WTC11 (cell line): ENCODE measurements at regions not wholly inside any gene's neighbourhood (a gene's known extent, or its start where the extent isn't known, plus 50 kb on each side); places are given as distances from the start of the nearest gene placed in this dataset.

Experiments
- ATAC-seq: fragments of 200-7000 bp; cut with Tn5 transposase; 2 replicates; pipeline ENCODE4 v1.10.0; 2021; ENCODE audit warnings: mild to moderate bottlenecking, moderate library complexity
- CTCF ChIA-PET: fragments of 300-600 bp; sonication (Branson Sonifier 250); formaldehyde crosslinking; loops from one replicate; lab custom pipeline; 2021; ENCODE audit warnings: antibody characterized with exemption; lab: Charles Lee
- POLR2A ChIA-PET: fragments of 350-600 bp; sonication (Branson Sonifier 250); formaldehyde crosslinking; loops from one replicate; lab custom pipeline; 2021; ENCODE audit warnings: antibody characterized with exemption; lab: Charles Lee
- DNase-seq: peaks from one replicate; pipeline ENCODE4 v3.0.0; 2021; ENCODE audit warnings: low spot score
- H3K27ac Mint-ChIP-seq: 2 replicates; pipeline ENCODE4 v1.8.0; 2021; ENCODE audit warnings: mixed read lengths
- H3K27me3 Mint-ChIP-seq: 2 replicates; pipeline ENCODE4 v1.8.0; 2021; ENCODE audit warnings: low read depth, mild to moderate bottlenecking, moderate library complexity, mixed read lengths
- H3K36me3 Mint-ChIP-seq: 2 replicates; pipeline ENCODE4 v1.8.0; 2021; ENCODE audit warnings: mixed read lengths
- H3K4me1 Mint-ChIP-seq: 2 replicates; pipeline ENCODE4 v1.8.0; 2022; ENCODE audit warnings: mixed read lengths
- H3K4me3 Mint-ChIP-seq: 2 replicates; pipeline ENCODE4 v1.8.0; 2021; ENCODE audit warnings: mild to moderate bottlenecking, moderate library complexity, mixed read lengths
- H3K9me3 Mint-ChIP-seq: 2 replicates; pipeline ENCODE4 v1.8.0; 2021; ENCODE audit warnings: mixed read lengths
- ATF1 ChIP-seq: sonication (generic); formaldehyde crosslinking; IDR thresholded peaks from 2 replicates; pipeline ENCODE4 v1.8.1; 2023; ENCODE audit warnings: mild to moderate bottlenecking, moderate library complexity, missing genetic modification reagents
- FOXK1 ChIP-seq: sonication (generic); formaldehyde crosslinking; IDR thresholded peaks from 2 replicates; pipeline ENCODE4 v1.8.0; 2022; ENCODE audit warnings: mild to moderate bottlenecking, moderate library complexity, missing genetic modification reagents
- GABPB1 ChIP-seq: sonication (generic); formaldehyde crosslinking; IDR thresholded peaks from 2 replicates; pipeline ENCODE4 v1.8.1; 2023; ENCODE audit warnings: mild to moderate bottlenecking, missing genetic modification reagents
- IRF2 ChIP-seq: sonication (generic); formaldehyde crosslinking; IDR thresholded peaks from 2 replicates; pipeline ENCODE4 v1.8.0; 2022; ENCODE audit warnings: low read depth, missing genetic modification reagents, borderline replicate concordance
- MYBL2 ChIP-seq: sonication (generic); formaldehyde crosslinking; IDR thresholded peaks from 2 replicates; pipeline ENCODE4 v1.8.1; 2023; ENCODE audit warnings: mild to moderate bottlenecking, moderate library complexity, missing genetic modification reagents
- NFYB ChIP-seq: sonication (generic); formaldehyde crosslinking; conservative IDR thresholded peaks from 2 replicates; pipeline ENCODE4 v1.8.0; 2022; ENCODE audit warnings: low read depth, missing genetic modification reagents
- NR2C2 ChIP-seq: sonication (generic); formaldehyde crosslinking; IDR thresholded peaks from 2 replicates; pipeline ENCODE4 v1.8.0; 2022; ENCODE audit warnings: mild to moderate bottlenecking, missing genetic modification reagents
- PRRX2 ChIP-seq: fragments of 250-450 bp; sonication (Bioruptor Pico); IDR thresholded peaks from 2 replicates; pipeline ENCODE4 v1.8.0; 2021; ENCODE audit warnings: mild to moderate bottlenecking
- SMAD3 ChIP-seq: sonication (generic); formaldehyde crosslinking; IDR thresholded peaks from 2 replicates; pipeline ENCODE4 v1.8.0; 2022; ENCODE audit warnings: missing genetic modification reagents, mild to moderate bottlenecking, borderline replicate concordance
- SOX15 ChIP-seq: fragments of 250-450 bp; sonication (Bioruptor Pico); IDR thresholded peaks from 2 replicates; pipeline ENCODE4 v1.9.0; 2021; ENCODE audit warnings: mild to moderate bottlenecking
- TP53 ChIP-seq: sonication (generic); formaldehyde crosslinking; IDR thresholded peaks from 2 replicates; pipeline ENCODE4 v1.8.1; 2023; ENCODE audit warnings: mild to moderate bottlenecking, missing genetic modification reagents
- ZBTB21 ChIP-seq: sonication (generic); formaldehyde crosslinking; IDR thresholded peaks from 2 replicates; pipeline ENCODE4 v1.8.1; 2023; ENCODE audit warnings: mild to moderate bottlenecking, missing genetic modification reagents, borderline replicate concordance
- ZNF138 ChIP-seq: sonication (generic); formaldehyde crosslinking; conservative IDR thresholded peaks from 2 replicates; pipeline ENCODE4 v1.8.1; 2022; ENCODE audit warnings: mild to moderate bottlenecking, moderate library complexity, missing genetic modification reagents
- ZNF263 ChIP-seq: sonication (generic); formaldehyde crosslinking; IDR thresholded peaks from 2 replicates; pipeline ENCODE4 v1.8.1; 2022; ENCODE audit warnings: low read depth, mild to moderate bottlenecking, moderate library complexity, missing genetic modification reagents
- ZNF396 ChIP-seq: fragments of 250-450 bp; sonication (Bioruptor Pico); IDR thresholded peaks from 2 replicates; pipeline ENCODE4 v1.8.0; 2021; ENCODE audit warnings: mild to moderate bottlenecking, moderate library complexity, borderline replicate concordance
- ZNF671 ChIP-seq: fragments of 250-450 bp; sonication (Bioruptor Pico); IDR thresholded peaks from 2 replicates; pipeline ENCODE4 v1.8.0; 2021; ENCODE audit warnings: mild to moderate bottlenecking
- TF ChIP-seq, protein P1 (sequence below): sonication (generic); formaldehyde crosslinking; IDR thresholded peaks from 2 replicates; pipeline ENCODE4 v1.8.1; 2023; ENCODE audit warnings: mild to moderate bottlenecking, moderate library complexity, missing genetic modification reagents
- TF ChIP-seq, protein P2 (sequence below): sonication (generic); formaldehyde crosslinking; IDR thresholded peaks from 2 replicates; pipeline ENCODE4 v1.8.0; 2023; ENCODE audit warnings: mild to moderate bottlenecking, missing genetic modification reagents
- TF ChIP-seq, protein P3 (sequence below): sonication (generic); formaldehyde crosslinking; IDR thresholded peaks from 2 replicates; pipeline ENCODE4 v1.8.1; 2022; ENCODE audit warnings: mild to moderate bottlenecking, moderate library complexity, missing genetic modification reagents
- TF ChIP-seq, protein P4 (sequence below): sonication (generic); formaldehyde crosslinking; IDR thresholded peaks from 2 replicates; pipeline ENCODE4 v1.8.1; 2022; ENCODE audit warnings: low read depth, mild to moderate bottlenecking, moderate library complexity, missing genetic modification reagents, borderline replicate concordance
- TF ChIP-seq, protein P5 (sequence below): fragments of 250-450 bp; sonication (Bioruptor Pico); IDR thresholded peaks from 2 replicates; pipeline ENCODE4 v1.8.0; 2021; ENCODE audit warnings: mild to moderate bottlenecking
- TF ChIP-seq, protein P6 (sequence below): sonication (generic); formaldehyde crosslinking; IDR thresholded peaks from 2 replicates; pipeline ENCODE4 v1.8.1; 2022; ENCODE audit warnings: missing genetic modification reagents, borderline replicate concordance
- TF ChIP-seq, protein P7 (sequence below): sonication (generic); formaldehyde crosslinking; IDR thresholded peaks from 2 replicates; pipeline ENCODE4 v1.8.1; 2023; ENCODE audit warnings: mild to moderate bottlenecking, missing genetic modification reagents, moderate library complexity
- TF ChIP-seq, protein P8 (sequence below): sonication (generic); formaldehyde crosslinking; IDR thresholded peaks from 2 replicates; pipeline ENCODE4 v1.8.1; 2023; ENCODE audit warnings: mild to moderate bottlenecking, missing genetic modification reagents

DNA sequence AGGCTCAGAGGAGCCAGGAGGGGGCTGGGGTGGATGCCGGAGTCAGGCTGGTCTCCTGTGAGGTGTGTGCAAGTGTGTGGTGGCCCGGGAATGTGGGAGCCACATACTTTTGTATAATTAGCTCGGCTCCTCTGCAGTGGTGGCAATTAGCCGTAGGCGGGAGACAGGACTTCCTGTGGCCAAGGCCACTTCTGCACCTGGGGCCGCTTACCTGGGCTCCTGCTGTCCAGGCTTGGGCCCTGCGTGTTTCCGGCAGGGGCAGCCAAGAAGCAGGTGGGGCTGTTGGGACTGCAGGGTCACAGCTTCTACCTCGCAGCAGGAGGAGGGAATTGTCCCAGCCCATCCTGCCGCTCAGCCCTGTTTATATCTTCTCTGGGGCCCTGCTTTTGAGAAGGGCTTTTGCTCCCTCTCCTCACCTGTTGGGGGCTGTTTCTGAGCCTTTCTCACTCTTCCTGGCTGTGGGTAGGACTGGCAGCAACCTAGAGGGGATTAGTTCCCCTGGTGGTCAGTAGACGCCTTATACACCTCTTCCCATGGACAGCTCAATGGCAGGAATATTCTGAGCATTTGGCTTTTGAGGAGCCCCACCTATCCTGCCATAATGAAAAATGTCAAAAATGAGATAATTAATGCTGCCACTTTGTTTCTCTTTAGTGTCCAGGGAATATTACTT is 145.4 kb upstream of the PITX1 start (continued):
- no peak for TF ChIP-seq TP53 (CRISPR knock-in tag)
- TF ChIP-seq ZBTB21, result no peak
- TF ChIP-seq, protein P1, sequence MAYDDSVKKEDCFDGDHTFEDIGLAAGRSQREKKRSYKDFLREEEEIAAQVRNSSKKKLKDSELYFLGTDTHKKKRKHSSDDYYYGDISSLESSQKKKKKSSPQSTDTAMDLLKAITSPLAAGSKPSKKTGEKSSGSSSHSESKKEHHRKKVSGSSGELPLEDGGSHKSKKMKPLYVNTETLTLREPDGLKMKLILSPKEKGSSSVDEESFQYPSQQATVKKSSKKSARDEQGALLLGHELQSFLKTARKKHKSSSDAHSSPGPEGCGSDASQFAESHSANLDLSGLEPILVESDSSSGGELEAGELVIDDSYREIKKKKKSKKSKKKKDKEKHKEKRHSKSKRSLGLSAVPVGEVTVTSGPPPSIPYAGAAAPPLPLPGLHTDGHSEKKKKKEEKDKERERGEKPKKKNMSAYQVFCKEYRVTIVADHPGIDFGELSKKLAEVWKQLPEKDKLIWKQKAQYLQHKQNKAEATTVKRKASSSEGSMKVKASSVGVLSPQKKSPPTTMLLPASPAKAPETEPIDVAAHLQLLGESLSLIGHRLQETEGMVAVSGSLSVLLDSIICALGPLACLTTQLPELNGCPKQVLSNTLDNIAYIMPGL (CRISPR knock-in tag), result no peak
- TF ChIP-seq, all 79 proteins: peak for 0

DNA sequence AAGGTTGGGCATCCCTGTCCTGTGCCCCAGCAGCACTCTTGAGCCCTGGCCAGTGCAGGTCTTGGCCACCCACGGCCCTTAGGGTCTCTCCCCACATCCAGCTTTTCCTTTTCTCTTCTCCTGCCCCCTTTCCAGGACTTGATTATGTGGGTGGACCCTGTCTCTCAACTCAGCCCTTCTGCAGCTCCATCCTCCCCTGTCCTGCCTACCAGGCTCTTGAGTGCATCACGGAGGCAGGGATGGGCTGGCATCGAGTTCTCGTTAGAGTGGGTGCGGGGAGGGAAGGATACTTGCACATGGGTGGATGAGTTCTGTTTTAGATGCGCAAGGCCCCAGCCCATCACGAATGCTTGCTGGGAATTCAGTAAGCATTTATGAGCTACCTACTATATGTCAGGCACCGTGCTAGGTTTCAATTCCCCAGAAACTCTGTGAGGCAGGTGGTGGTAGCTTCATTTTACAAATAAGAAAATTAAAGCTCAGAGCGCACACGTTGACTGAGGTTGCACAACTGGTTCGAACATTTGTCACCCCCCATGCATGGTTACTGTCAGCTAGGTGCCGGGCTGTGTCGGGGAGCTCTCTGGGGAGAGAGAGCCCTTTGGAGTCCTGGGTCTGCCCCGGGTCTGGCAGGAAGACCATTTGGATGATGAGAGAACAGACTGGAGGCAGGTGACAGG is 144.6 kb upstream of the PITX1 start:
- H3K36me3 Mint-ChIP-seq, result no peaks in the 10 kb centered on the region
- no peak overlapping the region for H3K27ac Mint-ChIP-seq
- ATAC-seq, result no peak

DNA sequence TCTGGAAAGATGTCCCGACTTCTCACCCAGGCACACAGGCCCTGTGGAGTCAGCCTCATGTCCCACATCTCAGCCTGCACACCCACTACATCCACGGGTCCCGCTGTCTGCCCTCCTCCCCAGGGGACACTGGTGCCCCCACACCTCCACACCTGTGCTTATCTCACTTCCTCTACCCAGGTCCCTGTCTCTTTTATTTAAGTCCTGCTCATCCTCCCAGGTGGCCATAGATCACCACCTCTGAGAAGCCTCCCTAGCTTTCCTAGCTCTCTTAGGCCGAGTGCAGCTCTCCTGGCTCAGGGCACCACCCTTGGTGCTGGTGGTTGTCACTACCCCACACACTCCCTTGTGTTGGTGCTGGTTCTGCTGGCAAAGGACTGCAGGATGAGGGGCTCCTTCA is 143.6 kb upstream of the PITX1 start:
- H3K36me3 Mint-ChIP-seq, result no peaks in the 10 kb centered on the region
- ChIA-PET CTCF (interaction anchor here (0.8 kb wide), 1 partner anchor 14 kb away, joined by 3 read pairs; no protein-coding TSS in a partner anchor), POLR2A (no interaction called here)
- H3K9me3 Mint-ChIP-seq, result no peaks in the 10 kb centered on the region
- DNase-seq (no peak), ATAC-seq (no peak)
- no peak overlapping the region for H3K27ac Mint-ChIP-seq
- peaks cover 7% of the 10 kb centered on the region for H3K4me1 Mint-ChIP-seq
- H3K27me3 Mint-ChIP-seq, result peaks cover 1% of the 10 kb centered on the region; the same call in 1 of the 2 replicates
- no peak overlapping the region for H3K4me3 Mint-ChIP-seq
- TF ChIP-seq ATF1 (no peak), PRRX2 (CRISPR knock-in tag) (no peak), GABPB1 (CRISPR knock-in tag) (no peak), ZNF396 (CRISPR knock-in tag) (no peak), FOXK1 (CRISPR knock-in tag) (no peak), ZNF138 (CRISPR knock-in tag) (no peak), MYBL2 (CRISPR knock-in tag) (no peak)
- TF ChIP-seq, protein P2, sequence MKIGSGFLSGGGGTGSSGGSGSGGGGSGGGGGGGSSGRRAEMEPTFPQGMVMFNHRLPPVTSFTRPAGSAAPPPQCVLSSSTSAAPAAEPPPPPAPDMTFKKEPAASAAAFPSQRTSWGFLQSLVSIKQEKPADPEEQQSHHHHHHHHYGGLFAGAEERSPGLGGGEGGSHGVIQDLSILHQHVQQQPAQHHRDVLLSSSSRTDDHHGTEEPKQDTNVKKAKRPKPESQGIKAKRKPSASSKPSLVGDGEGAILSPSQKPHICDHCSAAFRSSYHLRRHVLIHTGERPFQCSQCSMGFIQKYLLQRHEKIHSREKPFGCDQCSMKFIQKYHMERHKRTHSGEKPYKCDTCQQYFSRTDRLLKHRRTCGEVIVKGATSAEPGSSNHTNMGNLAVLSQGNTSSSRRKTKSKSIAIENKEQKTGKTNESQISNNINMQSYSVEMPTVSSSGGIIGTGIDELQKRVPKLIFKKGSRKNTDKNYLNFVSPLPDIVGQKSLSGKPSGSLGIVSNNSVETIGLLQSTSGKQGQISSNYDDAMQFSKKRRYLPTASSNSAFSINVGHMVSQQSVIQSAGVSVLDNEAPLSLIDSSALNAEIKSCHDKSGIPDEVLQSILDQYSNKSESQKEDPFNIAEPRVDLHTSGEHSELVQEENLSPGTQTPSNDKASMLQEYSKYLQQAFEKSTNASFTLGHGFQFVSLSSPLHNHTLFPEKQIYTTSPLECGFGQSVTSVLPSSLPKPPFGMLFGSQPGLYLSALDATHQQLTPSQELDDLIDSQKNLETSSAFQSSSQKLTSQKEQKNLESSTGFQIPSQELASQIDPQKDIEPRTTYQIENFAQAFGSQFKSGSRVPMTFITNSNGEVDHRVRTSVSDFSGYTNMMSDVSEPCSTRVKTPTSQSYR (CRISPR knock-in tag), result no peak
- TF ChIP-seq, protein P3, sequence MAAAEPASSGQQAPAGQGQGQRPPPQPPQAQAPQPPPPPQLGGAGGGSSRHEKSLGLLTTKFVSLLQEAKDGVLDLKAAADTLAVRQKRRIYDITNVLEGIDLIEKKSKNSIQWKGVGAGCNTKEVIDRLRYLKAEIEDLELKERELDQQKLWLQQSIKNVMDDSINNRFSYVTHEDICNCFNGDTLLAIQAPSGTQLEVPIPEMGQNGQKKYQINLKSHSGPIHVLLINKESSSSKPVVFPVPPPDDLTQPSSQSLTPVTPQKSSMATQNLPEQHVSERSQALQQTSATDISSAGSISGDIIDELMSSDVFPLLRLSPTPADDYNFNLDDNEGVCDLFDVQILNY, result no peak
- TF ChIP-seq, protein P4, sequence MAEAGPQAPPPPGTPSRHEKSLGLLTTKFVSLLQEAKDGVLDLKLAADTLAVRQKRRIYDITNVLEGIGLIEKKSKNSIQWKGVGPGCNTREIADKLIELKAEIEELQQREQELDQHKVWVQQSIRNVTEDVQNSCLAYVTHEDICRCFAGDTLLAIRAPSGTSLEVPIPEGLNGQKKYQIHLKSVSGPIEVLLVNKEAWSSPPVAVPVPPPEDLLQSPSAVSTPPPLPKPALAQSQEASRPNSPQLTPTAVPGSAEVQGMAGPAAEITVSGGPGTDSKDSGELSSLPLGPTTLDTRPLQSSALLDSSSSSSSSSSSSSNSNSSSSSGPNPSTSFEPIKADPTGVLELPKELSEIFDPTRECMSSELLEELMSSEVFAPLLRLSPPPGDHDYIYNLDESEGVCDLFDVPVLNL, result no peak
- TF ChIP-seq, protein P5, sequence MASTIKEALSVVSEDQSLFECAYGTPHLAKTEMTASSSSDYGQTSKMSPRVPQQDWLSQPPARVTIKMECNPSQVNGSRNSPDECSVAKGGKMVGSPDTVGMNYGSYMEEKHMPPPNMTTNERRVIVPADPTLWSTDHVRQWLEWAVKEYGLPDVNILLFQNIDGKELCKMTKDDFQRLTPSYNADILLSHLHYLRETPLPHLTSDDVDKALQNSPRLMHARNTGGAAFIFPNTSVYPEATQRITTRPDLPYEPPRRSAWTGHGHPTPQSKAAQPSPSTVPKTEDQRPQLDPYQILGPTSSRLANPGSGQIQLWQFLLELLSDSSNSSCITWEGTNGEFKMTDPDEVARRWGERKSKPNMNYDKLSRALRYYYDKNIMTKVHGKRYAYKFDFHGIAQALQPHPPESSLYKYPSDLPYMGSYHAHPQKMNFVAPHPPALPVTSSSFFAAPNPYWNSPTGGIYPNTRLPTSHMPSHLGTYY (CRISPR knock-in tag), result no peak
- TF ChIP-seq, protein P6, sequence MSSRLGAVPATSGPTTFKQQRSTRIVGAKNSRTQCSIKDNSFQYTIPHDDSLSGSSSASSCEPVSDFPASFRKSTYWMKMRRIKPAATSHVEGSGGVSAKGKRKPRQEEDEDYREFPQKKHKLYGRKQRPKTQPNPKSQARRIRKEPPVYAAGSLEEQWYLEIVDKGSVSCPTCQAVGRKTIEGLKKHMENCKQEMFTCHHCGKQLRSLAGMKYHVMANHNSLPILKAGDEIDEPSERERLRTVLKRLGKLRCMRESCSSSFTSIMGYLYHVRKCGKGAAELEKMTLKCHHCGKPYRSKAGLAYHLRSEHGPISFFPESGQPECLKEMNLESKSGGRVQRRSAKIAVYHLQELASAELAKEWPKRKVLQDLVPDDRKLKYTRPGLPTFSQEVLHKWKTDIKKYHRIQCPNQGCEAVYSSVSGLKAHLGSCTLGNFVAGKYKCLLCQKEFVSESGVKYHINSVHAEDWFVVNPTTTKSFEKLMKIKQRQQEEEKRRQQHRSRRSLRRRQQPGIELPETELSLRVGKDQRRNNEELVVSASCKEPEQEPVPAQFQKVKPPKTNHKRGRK (CRISPR knock-in tag), result no peak

More for the DNA sequence above, 144.6 kb upstream of the PITX1 start:
- peaks cover 4% of the 10 kb centered on the region for H3K4me1 Mint-ChIP-seq
- TF ChIP-seq, protein P7, sequence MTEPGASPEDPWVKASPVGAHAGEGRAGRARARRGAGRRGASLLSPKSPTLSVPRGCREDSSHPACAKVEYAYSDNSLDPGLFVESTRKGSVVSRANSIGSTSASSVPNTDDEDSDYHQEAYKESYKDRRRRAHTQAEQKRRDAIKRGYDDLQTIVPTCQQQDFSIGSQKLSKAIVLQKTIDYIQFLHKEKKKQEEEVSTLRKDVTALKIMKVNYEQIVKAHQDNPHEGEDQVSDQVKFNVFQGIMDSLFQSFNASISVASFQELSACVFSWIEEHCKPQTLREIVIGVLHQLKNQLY, result no peak
- TF ChIP-seq SMAD3 (CRISPR knock-in tag) (no peak), NFYB (CRISPR knock-in tag) (no peak), SOX15 (CRISPR knock-in tag) (no peak), IRF2 (CRISPR knock-in tag) (no peak), MYBL2 (CRISPR knock-in tag) (no peak), ZNF263 (CRISPR knock-in tag) (no peak), ZNF671 (CRISPR knock-in tag) (no peak), NR2C2 (CRISPR knock-in tag) (no peak)
- TF ChIP-seq, protein P8, sequence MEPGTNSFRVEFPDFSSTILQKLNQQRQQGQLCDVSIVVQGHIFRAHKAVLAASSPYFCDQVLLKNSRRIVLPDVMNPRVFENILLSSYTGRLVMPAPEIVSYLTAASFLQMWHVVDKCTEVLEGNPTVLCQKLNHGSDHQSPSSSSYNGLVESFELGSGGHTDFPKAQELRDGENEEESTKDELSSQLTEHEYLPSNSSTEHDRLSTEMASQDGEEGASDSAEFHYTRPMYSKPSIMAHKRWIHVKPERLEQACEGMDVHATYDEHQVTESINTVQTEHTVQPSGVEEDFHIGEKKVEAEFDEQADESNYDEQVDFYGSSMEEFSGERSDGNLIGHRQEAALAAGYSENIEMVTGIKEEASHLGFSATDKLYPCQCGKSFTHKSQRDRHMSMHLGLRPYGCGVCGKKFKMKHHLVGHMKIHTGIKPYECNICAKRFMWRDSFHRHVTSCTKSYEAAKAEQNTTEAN (CRISPR knock-in tag), result no peak
- H3K9me3 Mint-ChIP-seq, result no peaks in the 10 kb centered on the region
- H3K27me3 Mint-ChIP-seq, result no peaks in the 10 kb centered on the region
- POLR2A ChIA-PET, result no interaction called here
- CTCF ChIA-PET, result interaction anchor here (1.1 to 4.0 kb wide), 7 partner anchors 9 to 262 kb away, joined by 3 to 36 read pairs (median 4); no protein-coding TSS in a partner anchor
- no peak for DNase-seq
- no peak overlapping the region for H3K4me3 Mint-ChIP-seq
